Astrocyte (in vitro differentiated cells and primary cell): ENCODE measurements at regions not wholly inside any gene's neighbourhood (a gene's known extent, or its start where the extent isn't known, plus 50 kb on each side); places are given as distances from the start of the nearest gene placed in this dataset.

Source experiments
- DNase-seq: peaks from one replicate; pipeline ENCODE4 v3.0.0-alpha.2; 2010; ENCODE audit warnings: low read depth
- FAIRE-seq: peaks from 2 replicates; lab custom pipeline; 2011; peaks lifted over from hg19 to GRCh38; lab: Jason Lieb, UNC
- H2AFZ ChIP-seq: 2 replicates; pipeline ENCODE4 v1.6.0; 2012; ENCODE audit warnings: low read depth, low read length, inconsistent platforms
- H3K27ac ChIP-seq: 2 replicates; pipeline ENCODE4 v1.5.1; 2011; ENCODE audit warnings: low read depth, low read length, inconsistent platforms
- H3K27me3 ChIP-seq: 2 replicates; pipeline ENCODE4 v1.6.0; 2011; ENCODE audit warnings: low read length, inconsistent platforms; ENCODE audit not compliant: insufficient read depth
- H3K36me3 ChIP-seq: 2 replicates; pipeline ENCODE4 v1.5.1; 2011; ENCODE audit warnings: low read length, inconsistent platforms; ENCODE audit not compliant: insufficient read depth
- H3K4me1 ChIP-seq: 2 replicates; pipeline ENCODE4 v1.5.1; 2011; ENCODE audit warnings: low read length, inconsistent platforms; ENCODE audit not compliant: insufficient read depth
- H3K4me2 ChIP-seq: 2 replicates; pipeline ENCODE4 v1.6.0; 2012; ENCODE audit warnings: low read length, inconsistent platforms
- H3K4me3 ChIP-seq: 2 replicates; pipeline ENCODE4 v1.5.1; 2011; ENCODE audit warnings: low read depth, mild to moderate bottlenecking, low read length, inconsistent platforms; ENCODE audit not compliant: insufficient read depth
- H3K79me2 ChIP-seq: 2 replicates; pipeline ENCODE4 v1.6.0; 2012; ENCODE audit warnings: mild to moderate bottlenecking, low read length, inconsistent platforms; ENCODE audit not compliant: insufficient read depth
- H3K9ac ChIP-seq: 2 replicates; pipeline ENCODE4 v1.6.0; 2012; ENCODE audit warnings: mild to moderate bottlenecking, low read length, inconsistent platforms
- H3K9me3 ChIP-seq: 2 replicates; pipeline ENCODE4 v1.5.1; 2012; ENCODE audit warnings: low read depth, mild to moderate bottlenecking, low read length, inconsistent platforms; ENCODE audit not compliant: insufficient read depth
- H4K20me1 ChIP-seq: 2 replicates; pipeline ENCODE4 v1.6.0; 2012; ENCODE audit warnings: low read length, inconsistent platforms; ENCODE audit not compliant: insufficient read depth
- H3K27ac Mint-ChIP-seq: one replicate; pipeline ENCODE4 v1.8.0; 2021; ENCODE audit warnings: mild to moderate bottlenecking, mixed read lengths; ENCODE audit not compliant: unreplicated experiment
- H3K27me3 Mint-ChIP-seq: one replicate; pipeline ENCODE4 v1.8.0; 2021; ENCODE audit warnings: low read depth, mixed read lengths; ENCODE audit not compliant: unreplicated experiment
- H3K36me3 Mint-ChIP-seq: one replicate; pipeline ENCODE4 v1.8.0; 2021; ENCODE audit warnings: low read depth, mixed read lengths; ENCODE audit not compliant: unreplicated experiment
- H3K4me1 Mint-ChIP-seq: one replicate; pipeline ENCODE4 v1.8.0; 2021; ENCODE audit warnings: low read depth, mixed read lengths; ENCODE audit not compliant: unreplicated experiment
- H3K4me3 Mint-ChIP-seq: one replicate; pipeline ENCODE4 v1.8.0; 2021; ENCODE audit warnings: mild to moderate bottlenecking, moderate library complexity, mixed read lengths; ENCODE audit not compliant: unreplicated experiment
- H3K9me3 Mint-ChIP-seq: one replicate; pipeline ENCODE4 v1.8.0; 2021; ENCODE audit warnings: mild to moderate bottlenecking, mixed read lengths; ENCODE audit not compliant: unreplicated experiment
- CTCF ChIP-seq: IDR thresholded peaks from 2 replicates; pipeline ENCODE4 v1.5.1; 2011; ENCODE audit warnings: low read depth, mild to moderate bottlenecking, inconsistent platforms, low read length, moderate library complexity; ENCODE audit not compliant: insufficient read depth
- EZH2 ChIP-seq: IDR thresholded peaks from 2 replicates; pipeline ENCODE4 v1.6.1; 2012; ENCODE audit warnings: mild to moderate bottlenecking, low read length, inconsistent platforms; ENCODE audit not compliant: insufficient read depth

- Mint-ChIP-seq H3K4me3 (no peak overlapping the region), H3K4me1 (peaks cover 13% of the 10 kb centered on the region), H3K27ac (no peak overlapping the region), H3K9me3 (no peaks in the 10 kb centered on the region), H3K36me3 (peaks cover 2% of the 10 kb centered on the region), H3K27me3 (peaks cover 11% of the 10 kb centered on the region)
- H3K4me2 ChIP-seq = no peak overlapping the region
- no peak overlapping the region for H2AFZ ChIP-seq
- no peak overlapping the region for H3K4me3 ChIP-seq
- H3K27ac ChIP-seq = no peak overlapping the region
- H3K27me3 ChIP-seq = no peaks in the 10 kb centered on the region
- TF ChIP-seq EZH2 = no peak
- no peaks in the 10 kb centered on the region for H3K36me3 ChIP-seq
- no peaks in the 10 kb centered on the region for H3K4me1 ChIP-seq
- peaks cover 15% of the 10 kb centered on the region for H3K9me3 ChIP-seq
- H3K9ac ChIP-seq = no peak overlapping the region
- no peaks in the 10 kb centered on the region for H3K79me2 ChIP-seq
- no peak for DNase-seq
- H4K20me1 ChIP-seq = no peaks in the 10 kb centered on the region
- FAIRE-seq = no peak
Measured at GRCh38 chr22:49420651-49421050, 407.0 kb downstream of the BRD1 start.

- no peak overlapping the region for H3K4me3 Mint-ChIP-seq
- H3K4me1 Mint-ChIP-seq = peaks cover 13% of the 10 kb centered on the region
- Histone ChIP-seq H3K9ac (no peak overlapping the region), H3K79me2 (no peaks in the 10 kb centered on the region), H2AFZ (no peak overlapping the region), H3K9me3 (peaks cover 17% of the 10 kb centered on the region), H4K20me1 (no peaks in the 10 kb centered on the region), H3K27ac (no peak overlapping the region), H3K27me3 (no peaks in the 10 kb centered on the region), H3K4me1 (no peaks in the 10 kb centered on the region), H3K36me3 (no peaks in the 10 kb centered on the region), H3K4me2 (no peak overlapping the region), H3K4me3 (no peak overlapping the region)
- FAIRE-seq (no peak), DNase-seq (no peak)
- TF ChIP-seq EZH2 = no peak
- TF ChIP-seq CTCF = no peak
- H3K36me3 Mint-ChIP-seq = peaks cover 2% of the 10 kb centered on the region
- H3K27me3 Mint-ChIP-seq = peaks cover 17% of the 10 kb centered on the region
- no peaks in the 10 kb centered on the region for H3K9me3 Mint-ChIP-seq
- no peak overlapping the region for H3K27ac Mint-ChIP-seq
Measured at GRCh38 chr22:49419661-49420060, 408.0 kb downstream of the BRD1 start.

GRCh38 chr22:49418943-49419342 is 408.7 kb downstream of the BRD1 start:
- no peak overlapping the region for H3K9ac ChIP-seq
- DNase-seq (no peak), FAIRE-seq (no peak)
- H3K36me3 ChIP-seq = no peaks in the 10 kb centered on the region
- TF ChIP-seq CTCF (no peak), EZH2 (no peak)
- H3K9me3 Mint-ChIP-seq = no peaks in the 10 kb centered on the region
- H3K4me1 ChIP-seq = no peaks in the 10 kb centered on the region
- H3K9me3 ChIP-seq = peaks cover 17% of the 10 kb centered on the region
- no peaks in the 10 kb centered on the region for H4K20me1 ChIP-seq
- no peak overlapping the region for H3K27ac Mint-ChIP-seq
- H3K4me3 ChIP-seq = no peak overlapping the region
- no peak overlapping the region for H3K4me2 ChIP-seq
- peaks cover 9% of the 10 kb centered on the region for H3K4me1 Mint-ChIP-seq
- H2AFZ ChIP-seq = no peak overlapping the region
- no peaks in the 10 kb centered on the region for H3K27me3 ChIP-seq
- H3K4me3 Mint-ChIP-seq = no peak overlapping the region
- peaks cover under 1% of the 10 kb centered on the region for H3K36me3 Mint-ChIP-seq
- H3K79me2 ChIP-seq = no peaks in the 10 kb centered on the region
- H3K27ac ChIP-seq = no peak overlapping the region
- peaks cover 15% of the 10 kb centered on the region for H3K27me3 Mint-ChIP-seq
